ENCODE measurements at regions not wholly inside any gene's neighbourhood (a gene's known extent, or its start where the extent isn't known, plus 50 kb on each side); places are given as distances from the start of the nearest gene placed in this dataset.

DNA sequence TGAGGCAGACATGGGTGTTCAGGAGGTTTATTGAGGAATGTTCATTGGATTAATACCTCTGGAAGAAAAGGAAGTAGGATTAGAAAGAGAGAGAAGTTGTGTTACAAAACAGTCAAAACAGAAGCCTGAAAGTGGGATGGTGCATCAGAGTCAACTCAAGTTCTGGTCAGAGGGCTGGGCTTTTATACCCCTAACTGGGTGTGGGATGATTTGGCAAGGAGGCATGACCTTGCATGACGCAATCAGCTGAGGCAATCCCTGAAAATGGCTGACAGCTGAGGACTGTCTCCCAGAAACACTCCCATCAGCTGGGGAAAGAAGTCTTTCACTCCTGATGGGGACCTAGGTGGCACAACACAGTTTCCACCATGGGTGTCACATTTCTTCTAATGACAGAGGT, 818.2 kb downstream of the SATB2 start:
- TF ChIP-seq EZH2 (IDR thresholded peaks at IDR 0.05; ENCODE audit: insufficient read depth, poor library complexity, severe bottlenecking): no peak
- TF ChIP-seq EZH2phosphoT487 (IDR thresholded peaks at IDR 0.05; ENCODE audit: insufficient read depth, low read depth): no peak
